NOMO-1 treated with dmso at 0.1 percent for 144 hours (cell line): ENCODE measurements at regions not wholly inside any gene's neighbourhood (a gene's known extent, or its start where the extent isn't known, plus 50 kb on each side); places are given as distances from the start of the nearest gene placed in this dataset.
"Not testable (repeated sequence)": the region's sequence is repeated elsewhere in the genome, so short reads cannot be mapped to it uniquely, and the experiment has no call there.

ENCODE experiments used
- DNase-seq: peaks from one replicate; lab custom pipeline; 2025; ENCODE audit not compliant: unreplicated experiment; lab: John Stamatoyannopoulos, UW

- no peak for DNase-seq
These were observed 142.1 kb upstream of the USP9X start for GRCh38 chrX:40943093-40943641.

DNA sequence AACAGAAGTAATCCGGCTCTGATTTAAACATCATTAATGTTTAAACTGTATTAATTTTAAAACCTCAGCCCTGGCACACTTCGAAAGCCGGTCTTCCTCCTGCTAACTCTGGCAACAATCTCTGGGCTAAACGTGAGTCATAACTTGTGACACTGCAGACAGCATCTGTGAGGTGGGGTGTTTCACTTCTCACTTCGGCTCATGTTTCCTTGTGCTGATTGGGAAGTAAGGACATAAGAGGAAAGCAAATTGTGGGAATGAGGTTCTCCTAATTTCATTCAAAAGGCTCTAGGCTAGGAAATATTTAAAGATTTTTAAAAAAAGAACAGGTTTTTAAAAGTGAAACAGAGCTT lies 139.9 kb upstream of the USP9X start:
- DNase-seq: peak; percentile 32

- DNase-seq: no peak
These were observed 138.0 kb upstream of the USP9X start for GRCh38 chrX:40947276-40947675.

- no peak for DNase-seq
These were observed 136.2 kb upstream of the USP9X start for GRCh38 chrX:40949071-40949470.

- DNase-seq: no peak
These were observed 134.7 kb upstream of the USP9X start for GRCh38 chrX:40950546-40950945.

DNA sequence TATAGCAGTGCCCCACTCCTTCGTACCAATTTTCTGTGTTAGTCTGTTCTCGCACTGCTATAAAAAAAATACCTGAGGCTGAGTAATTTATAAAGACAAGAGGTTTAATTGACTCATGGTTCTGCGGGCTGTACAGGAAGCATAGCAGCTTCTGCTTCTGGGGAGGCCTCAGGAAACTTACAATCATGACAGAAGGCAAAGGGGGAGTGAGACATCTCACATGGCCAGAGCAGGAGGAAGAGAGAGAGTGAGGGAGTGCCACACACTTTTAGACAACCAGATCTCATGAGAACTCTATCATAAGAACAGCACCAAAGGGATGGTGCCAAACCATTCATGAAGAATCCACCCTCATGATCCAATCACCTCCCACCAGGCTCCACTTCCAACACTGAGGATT lies 133.8 kb upstream of the USP9X start:
- DNase-seq: not testable (repeated sequence)

- DNase-seq: peak; percentile 20
These were observed 132.4 kb upstream of the USP9X start for GRCh38 chrX:40952855-40953254.

DNA sequence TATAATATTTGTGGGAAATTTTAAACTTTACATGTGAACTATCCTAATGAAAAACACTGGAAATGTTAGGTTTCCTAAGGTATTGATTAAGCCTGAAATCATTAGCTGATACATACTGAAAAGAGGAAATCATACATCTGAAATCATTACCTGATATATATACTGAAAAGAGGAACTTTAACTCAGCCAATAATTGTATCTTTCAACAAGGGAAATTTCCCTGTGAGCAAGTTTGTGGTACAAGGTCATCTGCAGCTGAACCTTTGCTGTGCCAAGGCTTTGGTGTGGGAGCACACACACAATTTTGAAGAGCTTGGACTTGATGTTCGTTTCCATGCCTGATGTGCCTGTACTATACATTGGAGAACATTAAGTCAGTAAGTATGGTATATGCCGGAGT lies 131.9 kb upstream of the USP9X start:
- no peak for DNase-seq

- DNase-seq: no peak
These were observed 125.2 kb upstream of the USP9X start for GRCh38 chrX:40960041-40960440.

- no peak for DNase-seq
These were observed 122.3 kb upstream of the USP9X start for GRCh38 chrX:40962793-40963407.

DNA sequence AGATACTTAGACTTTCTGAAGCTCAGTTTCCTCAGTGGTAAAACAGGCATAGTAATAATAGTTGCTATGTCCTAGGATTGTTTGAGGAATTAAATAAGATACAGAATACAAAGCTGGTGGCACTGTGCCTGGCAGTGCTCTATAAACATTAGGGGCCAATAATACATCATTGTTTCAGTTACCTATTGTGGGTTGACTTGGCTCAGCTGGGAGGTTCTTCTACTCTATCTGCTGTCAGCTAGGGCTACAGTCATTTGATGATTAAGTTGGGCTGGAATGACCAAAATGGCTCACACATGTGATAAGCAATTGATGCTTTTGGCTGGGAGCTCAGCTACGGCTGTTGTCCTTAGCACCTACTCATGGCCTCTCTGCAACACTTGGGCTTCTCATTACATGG lies 121.2 kb upstream of the USP9X start:
- DNase-seq: no peak

- no peak for DNase-seq
These were observed 120.3 kb upstream of the USP9X start for GRCh38 chrX:40964633-40965586.

GRCh38 chrX:40966213-40966820 lies 118.9 kb upstream of the USP9X start:
- DNase-seq: no peak

- no peak for DNase-seq
These were observed 117.1 kb upstream of the USP9X start for GRCh38 chrX:40968180-40968579.

- no peak for DNase-seq
These were observed 113.5 kb upstream of the USP9X start for GRCh38 chrX:40971736-40972135.

- DNase-seq: no peak
These were observed 111.6 kb upstream of the USP9X start for GRCh38 chrX:40973619-40974018.

GRCh38 chrX:40975951-40976350 lies 109.3 kb upstream of the USP9X start:
- DNase-seq: no peak

- DNase-seq: no peak
These were observed 108.3 kb upstream of the USP9X start for GRCh38 chrX:40976981-40977380.

DNA sequence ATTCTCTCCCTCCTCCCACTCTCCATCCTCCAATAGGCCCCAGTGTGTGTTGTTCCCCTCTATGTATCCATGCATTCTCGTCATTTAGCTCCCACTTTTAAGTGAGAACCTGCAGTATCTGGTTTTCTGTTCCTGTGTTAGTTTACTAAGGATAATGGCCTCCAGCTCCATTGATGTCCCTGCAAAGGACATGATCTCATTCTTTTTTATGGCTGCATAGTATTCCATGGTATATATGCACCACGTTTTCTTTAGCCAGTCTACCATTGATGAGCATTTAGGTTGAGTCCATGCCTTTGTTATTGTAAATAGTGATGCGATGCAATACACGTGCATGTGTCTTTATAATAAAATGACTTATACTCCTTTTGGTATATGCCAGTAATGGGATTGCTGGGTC lies 100.3 kb upstream of the USP9X start:
- DNase-seq: no peak

DNA sequence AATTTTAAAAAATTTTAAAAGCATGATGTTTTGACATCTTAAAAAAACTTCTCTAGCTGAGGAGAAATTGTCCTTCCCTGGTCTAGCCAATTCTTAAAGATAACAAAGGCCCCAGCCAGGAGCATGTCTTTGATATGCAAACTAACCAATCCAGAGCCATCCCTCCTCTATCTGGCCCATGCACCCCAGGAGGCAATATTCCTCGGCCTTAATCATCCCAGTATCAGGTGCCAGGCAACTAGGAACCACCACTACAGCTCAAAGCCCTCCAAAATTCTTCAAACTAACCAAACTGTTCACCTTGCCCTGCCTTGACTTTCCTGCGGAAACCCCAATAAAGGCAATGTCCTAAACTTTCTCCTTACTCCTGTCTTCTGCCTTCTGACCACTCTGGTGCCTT lies 97.8 kb upstream of the USP9X start:
- no peak for DNase-seq

DNA sequence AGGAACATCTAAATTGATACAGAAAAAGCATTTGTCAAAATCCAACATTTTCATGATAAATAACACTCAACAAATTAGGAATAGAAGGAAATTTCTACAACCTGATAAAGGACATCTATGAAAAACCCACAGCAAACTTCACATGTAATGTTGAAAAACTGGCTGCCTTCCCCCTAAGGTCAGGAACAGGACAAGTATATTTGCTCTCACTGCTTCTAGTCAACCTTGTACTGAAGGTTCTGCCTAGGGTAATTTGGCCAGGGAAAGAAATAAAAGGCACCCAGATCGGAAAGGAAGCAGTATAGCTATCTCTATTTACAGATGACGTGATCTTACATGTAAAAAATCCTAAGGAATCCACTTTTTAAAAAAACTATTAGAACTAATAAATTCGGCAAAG lies 97.1 kb upstream of the USP9X start:
- DNase-seq: no peak

GRCh38 chrX:40993395-40993794 lies 91.8 kb upstream of the USP9X start:
- not testable (repeated sequence) for DNase-seq
